HG03575 (cell line): ENCODE measurements at regions not wholly inside any gene's neighbourhood (a gene's known extent, or its start where the extent isn't known, plus 50 kb on each side); places are given as distances from the start of the nearest gene placed in this dataset.

ENCODE experiments used
- ATAC-seq: cut with Tn5 transposase; IDR thresholded peaks from one replicate; pipeline ENCODE4 v1.9.1; 2021; ENCODE audit not compliant: unreplicated experiment, insufficient number of reproducible peaks, low FRiP score; ENCODE audit errors: extremely low read depth

GRCh38 chr6:142500250-142500786 lies 198.5 kb downstream of the ADGRG6 start:
- ATAC-seq, result no peak

GRCh38 chr6:142501795-142502194 lies 200.0 kb downstream of the ADGRG6 start:
- ATAC-seq, result no peak

- ATAC-seq, result no peak
Observed at GRCh38 chr6:142507065-142507464, 205.3 kb downstream of the ADGRG6 start.

GRCh38 chr6:142510211-142510610 lies 208.4 kb downstream of the ADGRG6 start:
- ATAC-seq, result no peak

GRCh38 chr6:142518126-142518525 lies 216.3 kb downstream of the ADGRG6 start:
- no peak for ATAC-seq

GRCh38 chr6:142518761-142519160 lies 217.0 kb downstream of the ADGRG6 start:
- no peak for ATAC-seq

- no peak for ATAC-seq
Observed at GRCh38 chr6:142521791-142522190, 220.0 kb downstream of the ADGRG6 start.

GRCh38 chr6:142523515-142524375 lies 221.9 kb downstream of the ADGRG6 start:
- ATAC-seq, result no peak

- no peak for ATAC-seq
Observed at GRCh38 chr6:142530566-142530965, 228.8 kb downstream of the ADGRG6 start.

GRCh38 chr6:142531727-142532126 lies 229.9 kb downstream of the ADGRG6 start:
- no peak for ATAC-seq

GRCh38 chr6:142534076-142534475 lies 232.3 kb downstream of the ADGRG6 start:
- no peak for ATAC-seq

GRCh38 chr6:142534484-142534883 lies 232.7 kb downstream of the ADGRG6 start:
- no peak for ATAC-seq

- ATAC-seq, result no peak
Observed at GRCh38 chr6:142537612-142538478, 236.0 kb downstream of the ADGRG6 start.

- no peak for ATAC-seq
Observed at GRCh38 chr6:142542704-142543233, 241.0 kb downstream of the ADGRG6 start.

- ATAC-seq, result no peak
Observed at GRCh38 chr6:142543606-142544005, 241.8 kb downstream of the ADGRG6 start.

GRCh38 chr6:142544199-142544838 lies 242.5 kb downstream of the ADGRG6 start:
- no peak for ATAC-seq

- no peak for ATAC-seq
Observed at GRCh38 chr6:142545147-142545546, 243.3 kb downstream of the ADGRG6 start.

- no peak for ATAC-seq
Observed at GRCh38 chr6:142548566-142548965, 246.8 kb downstream of the ADGRG6 start.
